ENCODE measurements at regions not wholly inside any gene's neighbourhood (a gene's known extent, or its start where the extent isn't known, plus 50 kb on each side); places are given as distances from the start of the nearest gene placed in this dataset.

GRCh38 chr10:4214908-4215307, 429.9 kb upstream of the KLF6 start:
- H3K36me3 ChIP-seq: no peaks in the 10 kb centered on the region
- no peaks in the 10 kb centered on the region for H3K9me3 ChIP-seq
- H3K27me3 ChIP-seq: no peaks in the 10 kb centered on the region
- H3K27ac ChIP-seq: no peak overlapping the region
- H3K4me3 ChIP-seq (ENCODE audit: low read depth in 1 of 2, low read length in 1 of 2): no peak overlapping the region
- no peak for TF ChIP-seq CTCF (IDR thresholded peaks at IDR 0.05)
- H3K4me1 ChIP-seq (ENCODE audit: control insufficient read depth in 1 of 2, insufficient read depth in 1 of 2, low read depth in 1 of 2, low read length in 1 of 2): no peaks in the 10 kb centered on the region

GRCh38 chr10:4213441-4213840, 428.4 kb upstream of the KLF6 start:
- Histone ChIP-seq H3K27me3 (no peaks in the 10 kb centered on the region), H3K36me3 (no peaks in the 10 kb centered on the region), H3K9me3 (no peaks in the 10 kb centered on the region), H3K4me1 (ENCODE audit: control insufficient read depth in 1 of 2, insufficient read depth in 1 of 2, low read depth in 1 of 2, low read length in 1 of 2) (no peaks in the 10 kb centered on the region), H3K4me3 (ENCODE audit: low read depth in 1 of 2, low read length in 1 of 2) (no peak overlapping the region), H3K27ac (no peak overlapping the region)
- TF ChIP-seq CTCF (IDR thresholded peaks at IDR 0.05): no peak

- Histone ChIP-seq H3K36me3 (no peaks in the 10 kb centered on the region), H3K4me1 (ENCODE audit: control insufficient read depth in 1 of 2, insufficient read depth in 1 of 2, low read depth in 1 of 2, low read length in 1 of 2) (no peaks in the 10 kb centered on the region), H3K9me3 (no peaks in the 10 kb centered on the region), H3K4me3 (ENCODE audit: low read depth in 1 of 2, low read length in 1 of 2) (no peak overlapping the region), H3K27me3 (no peaks in the 10 kb centered on the region), H3K27ac (no peak overlapping the region)
- TF ChIP-seq CTCF (IDR thresholded peaks at IDR 0.05): no peak
Observed at GRCh38 chr10:4212111-4212630, 427.2 kb upstream of the KLF6 start.

- Histone ChIP-seq H3K9me3 (no peaks in the 10 kb centered on the region), H3K4me1 (ENCODE audit: control insufficient read depth in 1 of 2, insufficient read depth in 1 of 2, low read depth in 1 of 2, low read length in 1 of 2) (no peaks in the 10 kb centered on the region), H3K27ac (no peak overlapping the region), H3K4me3 (ENCODE audit: low read depth in 1 of 2, low read length in 1 of 2) (no peak overlapping the region), H3K27me3 (no peaks in the 10 kb centered on the region), H3K36me3 (no peaks in the 10 kb centered on the region)
- TF ChIP-seq CTCF (IDR thresholded peaks at IDR 0.05): no peak
Observed at GRCh38 chr10:4208499-4208898, 423.5 kb upstream of the KLF6 start.

GRCh38 chr10:4205113-4205512, 420.1 kb upstream of the KLF6 start:
- no peak for TF ChIP-seq CTCF (IDR thresholded peaks at IDR 0.05)
- no peak overlapping the region for H3K4me3 ChIP-seq (ENCODE audit: low read depth in 1 of 2, low read length in 1 of 2)
- H3K4me1 ChIP-seq (ENCODE audit: control insufficient read depth in 1 of 2, insufficient read depth in 1 of 2, low read depth in 1 of 2, low read length in 1 of 2): no peaks in the 10 kb centered on the region
- H3K27ac ChIP-seq: no peak overlapping the region
- no peaks in the 10 kb centered on the region for H3K9me3 ChIP-seq
- H3K27me3 ChIP-seq: no peaks in the 10 kb centered on the region
- no peaks in the 10 kb centered on the region for H3K36me3 ChIP-seq

DNA sequence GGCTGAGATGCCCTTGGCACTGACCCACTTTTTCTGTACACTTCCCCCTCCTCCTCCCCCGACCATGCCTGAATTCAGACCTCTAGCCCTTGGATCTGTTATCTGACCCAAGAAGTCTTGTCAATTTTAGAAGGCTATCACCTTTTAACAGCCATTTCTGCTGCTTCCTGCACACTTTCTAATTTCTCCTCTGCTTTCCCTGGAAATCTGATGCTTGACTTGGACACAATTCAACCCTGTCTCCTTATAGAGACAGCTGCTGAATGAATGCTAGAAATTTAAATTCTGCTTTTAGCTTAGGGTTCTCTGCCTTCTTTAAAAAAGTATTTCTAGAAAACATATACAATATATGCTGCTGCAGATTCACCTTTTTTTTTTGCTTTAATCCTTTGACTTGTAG, 417.9 kb upstream of the KLF6 start:
- no peak for TF ChIP-seq CTCF (IDR thresholded peaks at IDR 0.05)
- Histone ChIP-seq H3K36me3 (no peaks in the 10 kb centered on the region), H3K27me3 (no peaks in the 10 kb centered on the region), H3K27ac (no peak overlapping the region), H3K4me3 (ENCODE audit: low read depth in 1 of 2, low read length in 1 of 2) (no peak overlapping the region), H3K4me1 (ENCODE audit: control insufficient read depth in 1 of 2, insufficient read depth in 1 of 2, low read depth in 1 of 2, low read length in 1 of 2) (no peaks in the 10 kb centered on the region), H3K9me3 (no peaks in the 10 kb centered on the region)

Measured in neutrophil (primary cell).